ENCODE measurements at regions not wholly inside any gene's neighbourhood (a gene's known extent, or its start where the extent isn't known, plus 50 kb on each side); places are given as distances from the start of the nearest gene placed in this dataset.
A peak's percentile ranks its signal among the peaks of the same experiment; 100 is the strongest.

GRCh38 chr2:194745557-194746146 lies 911.4 kb upstream of the SLC39A10 start:
- no peak for FAIRE-seq
- POLR2A ChIA-PET: no interaction called here
- no peaks in the 10 kb centered on the region for H4K20me1 ChIP-seq (replicated peaks; ENCODE audit: control insufficient read depth, extremely low read depth, insufficient read depth, low read length)
- no peak overlapping the region for H3K9ac ChIP-seq (replicated peaks; ENCODE audit: extremely low read depth, insufficient read depth, low read length)
- dilution Hi-C loops (cut with MboI; ENCODE audit: extremely low pct_ligation_motif_present, low sequenced_read_pairs): no loop called here
- H3K9me3 ChIP-seq (replicated peaks; ENCODE audit: control insufficient read depth, insufficient read depth, low read length): no peaks in the 10 kb centered on the region
- CTCF ChIA-PET: interaction anchor here (1.0 kb wide), 1 partner anchor 199 kb away, joined by 3 read pairs; no protein-coding TSS in a partner anchor
- H3K79me2 ChIP-seq (ENCODE audit: control insufficient read depth, insufficient read depth, low read length): no peaks in the 10 kb centered on the region
- BruUV-seq (replicated peaks): no TSS peak
- no peaks in the 10 kb centered on the region for H3K9me1 ChIP-seq (replicated peaks; ENCODE audit: control insufficient read depth, extremely low read depth, insufficient read depth, low read length)
- intact Hi-C loops (cut with micrococcal nuclease): no loop called here
- H3K27ac ChIP-seq (ENCODE audit: insufficient read depth, low read depth, low read length): no peak overlapping the region
- H2AFZ ChIP-seq (ENCODE audit: low read depth, low read length): peak overlapping the region; percentile 73
- no peaks in the 10 kb centered on the region for H3K27me3 ChIP-seq (ENCODE audit: control insufficient read depth in 2 of 2, insufficient read depth in 2 of 2, low read length in 2 of 2)
- H3K36me3 ChIP-seq (ENCODE audit: control insufficient read depth in 2 of 2, extremely low read depth in 1 of 2, insufficient read depth in 2 of 2, low read length in 2 of 2): no peaks in the 10 kb centered on the region
- TF ChIP-seq GATA2 (IDR thresholded peaks at IDR 0.05; ENCODE audit: insufficient read depth, insufficient read length, low read depth, low read length) (no peak), FOS (IDR thresholded peaks at IDR 0.05; ENCODE audit: borderline replicate concordance, insufficient read depth, low read length) (no peak)
- no peaks in the 10 kb centered on the region for H3K4me1 ChIP-seq (ENCODE audit: control insufficient read depth, extremely low read depth, insufficient read depth, low read length)
- H3K4me2 ChIP-seq (ENCODE audit: insufficient read depth, low read length): no peak overlapping the region
- H3K4me3 ChIP-seq (replicated peaks in 1 of 3; ENCODE audit: insufficient read depth in 1 of 3, low read depth in 1 of 3, low read length in 3 of 3): no peak overlapping the region
- DNase-seq (ENCODE audit: low read depth, low spot score): peak; percentile 45

- FAIRE-seq (no peak), DNase-seq (ENCODE audit: low read depth, low spot score) (no peak)
- H3K9me1 ChIP-seq (replicated peaks; ENCODE audit: control insufficient read depth, extremely low read depth, insufficient read depth, low read length): no peaks in the 10 kb centered on the region
- no peak overlapping the region for H3K9ac ChIP-seq (replicated peaks; ENCODE audit: extremely low read depth, insufficient read depth, low read length)
- H3K4me1 ChIP-seq (ENCODE audit: control insufficient read depth, extremely low read depth, insufficient read depth, low read length): no peaks in the 10 kb centered on the region
- no peak overlapping the region for H2AFZ ChIP-seq (ENCODE audit: low read depth, low read length)
- intact Hi-C loops (cut with micrococcal nuclease) (loop anchor here (5.0 kb wide), 1 partner anchor 40 kb away; no protein-coding TSS in a partner anchor), dilution Hi-C loops (cut with MboI; ENCODE audit: extremely low pct_ligation_motif_present, low sequenced_read_pairs) (no loop called here)
- H3K9me3 ChIP-seq (replicated peaks; ENCODE audit: control insufficient read depth, insufficient read depth, low read length): no peaks in the 10 kb centered on the region
- no peak overlapping the region for H3K4me2 ChIP-seq (ENCODE audit: insufficient read depth, low read length)
- BruUV-seq (replicated peaks): no TSS peak
- no peak overlapping the region for H3K4me3 ChIP-seq (replicated peaks in 1 of 3; ENCODE audit: insufficient read depth in 1 of 3, low read depth in 1 of 3, low read length in 3 of 3)
- TF ChIP-seq POLR2A (IDR thresholded peaks at IDR 0.05; ENCODE audit: low read depth, low read length) (no peak), FOS (IDR thresholded peaks at IDR 0.05; ENCODE audit: borderline replicate concordance, insufficient read depth, low read length) (no peak), EZH2 (IDR thresholded peaks at IDR 0.05; ENCODE audit: borderline replicate concordance, low read depth, low read length, severe bottlenecking) (no peak), MAX (IDR thresholded peaks at IDR 0.05; ENCODE audit: insufficient read depth, insufficient read length) (no peak), MYC (IDR thresholded peaks at IDR 0.05; ENCODE audit: low read depth, low read length) (no peak), GATA2 (IDR thresholded peaks at IDR 0.05; ENCODE audit: insufficient read depth, insufficient read length, low read depth, low read length) (no peak), JUN (IDR thresholded peaks at IDR 0.05; ENCODE audit: borderline replicate concordance, insufficient read depth, insufficient read length, low read depth) (no peak), CTCF (IDR thresholded peaks at IDR 0.05; ENCODE audit: extremely low read depth in 1 of 2, insufficient read depth in 1 of 2, low read depth in 1 of 2, low read length in 2 of 2) (no peak), POLR2AphosphoS5 (IDR thresholded peaks at IDR 0.05; ENCODE audit: insufficient read depth, low read depth, low read length) (no peak)
- POLR2A ChIA-PET: no interaction called here
- H3K79me2 ChIP-seq (ENCODE audit: control insufficient read depth, insufficient read depth, low read length): no peaks in the 10 kb centered on the region
- no peaks in the 10 kb centered on the region for H3K27me3 ChIP-seq (ENCODE audit: control insufficient read depth in 2 of 2, insufficient read depth in 2 of 2, low read length in 2 of 2)
- CTCF ChIA-PET: no interaction called here
- H4K20me1 ChIP-seq (replicated peaks; ENCODE audit: control insufficient read depth, extremely low read depth, insufficient read depth, low read length): no peaks in the 10 kb centered on the region
- H3K36me3 ChIP-seq (ENCODE audit: control insufficient read depth in 2 of 2, extremely low read depth in 1 of 2, insufficient read depth in 2 of 2, low read length in 2 of 2): no peaks in the 10 kb centered on the region
- H3K27ac ChIP-seq (ENCODE audit: insufficient read depth, low read depth, low read length): no peak overlapping the region
Measured at GRCh38 chr2:194742706-194743105, 914.3 kb upstream of the SLC39A10 start.

Data from endothelial cell of umbilical vein (primary cell).